H1 (cell line): ENCODE measurements at regions not wholly inside any gene's neighbourhood (a gene's known extent, or its start where the extent isn't known, plus 50 kb on each side); places are given as distances from the start of the nearest gene placed in this dataset.

Experiments used
- BACH1 ChIP-seq: IDR thresholded peaks from 2 replicates; pipeline ENCODE4 v1.6.1; 2012; ENCODE audit warnings: low read length, improper control_type of control experiment
- BCL11A ChIP-seq, 2 experiments: IDR thresholded peaks; one replicate each; pipeline ENCODE4 v1.6.1; 2011; ENCODE audit warnings: low read depth in 2 of 2, low read length in 2 of 2, mild to moderate bottlenecking in 2 of 2
- BRCA1 ChIP-seq: IDR thresholded peaks from 2 replicates; pipeline ENCODE4 v1.6.1; 2012; ENCODE audit warnings: low read depth, low read length, improper control_type of control experiment
- CEBPB ChIP-seq: IDR thresholded peaks from 2 replicates; pipeline ENCODE4 v1.6.1; 2012; ENCODE audit warnings: low read depth, low read length
- EP300 ChIP-seq, 2 experiments: IDR thresholded peaks; 1 replicate in 1 of 2; 2 replicates in 1 of 2; pipeline ENCODE4 v1.6.1; 2011 to 2012; ENCODE audit warnings: low read depth in 2 of 2, low read length in 2 of 2, mild to moderate bottlenecking in 2 of 2, borderline replicate concordance in 1 of 2, inconsistent platforms in 1 of 2, moderate library complexity in 1 of 2
- EZH2 ChIP-seq: fragments of 200-600 bp; sonication (generic); IDR thresholded peaks from 2 replicates; pipeline ENCODE4 v1.7.1; 2012; ENCODE audit warnings: low read depth, mild to moderate bottlenecking, moderate library complexity, low read length, inconsistent platforms; ENCODE audit not compliant: severe bottlenecking
- HDAC2 ChIP-seq, 2 experiments: fragments of 300-600 bp in 1 of 2; sonication (generic) in 1 of 2; IDR thresholded peaks; 2 replicates each; pipeline ENCODE4 v1.6.1; 2011 to 2012; ENCODE audit warnings: low read depth in 2 of 2, low read length in 2 of 2, mild to moderate bottlenecking in 2 of 2, moderate library complexity in 2 of 2, borderline replicate concordance in 1 of 2, inconsistent platforms in 1 of 2
- JUN ChIP-seq: IDR thresholded peaks from 2 replicates; pipeline ENCODE4 v1.6.1; 2011; ENCODE audit warnings: low read depth, mild to moderate bottlenecking, improper control_type of control experiment, low read length
- POLR2A ChIP-seq, 2 experiments: IDR thresholded peaks; 1 replicate in 1 of 2; 2 replicates in 1 of 2; pipeline ENCODE4 v1.6.1; 2011; ENCODE audit warnings: low read depth in 2 of 2, low read length in 2 of 2, mild to moderate bottlenecking in 2 of 2; ENCODE audit errors: control extremely low read depth in 1 of 2
- POLR2AphosphoS5 ChIP-seq: IDR thresholded peaks from 2 replicates; pipeline ENCODE4 v1.6.1; 2011; ENCODE audit warnings: low read depth, low read length
- SAP30 ChIP-seq: fragments of 300-600 bp; sonication (generic); IDR thresholded peaks from 2 replicates; pipeline ENCODE4 v1.7.1; 2012; ENCODE audit warnings: low read length, moderate library complexity, mild to moderate bottlenecking, inconsistent platforms; ENCODE audit not compliant: insufficient read depth, insufficient replicate concordance
- TEAD4 ChIP-seq: IDR thresholded peaks from 2 replicates; pipeline ENCODE4 v1.6.1; 2012; ENCODE audit warnings: low read depth, low read length, inconsistent platforms, mixed read lengths
- TF ChIP-seq, protein P1 (sequence below), 3 experiments: IDR thresholded peaks; 1 replicate in 2 of 3; 2 replicates in 1 of 3; pipeline versions ENCODE4 v1.5.1 to v1.6.1; 2011; ENCODE audit warnings: low read length in 3 of 3, mild to moderate bottlenecking in 3 of 3, inconsistent platforms in 2 of 3, low read depth in 1 of 3, moderate library complexity in 1 of 3; ENCODE audit not compliant: insufficient read depth in 1 of 3; ENCODE audit errors: control extremely low read depth in 1 of 3

DNA sequence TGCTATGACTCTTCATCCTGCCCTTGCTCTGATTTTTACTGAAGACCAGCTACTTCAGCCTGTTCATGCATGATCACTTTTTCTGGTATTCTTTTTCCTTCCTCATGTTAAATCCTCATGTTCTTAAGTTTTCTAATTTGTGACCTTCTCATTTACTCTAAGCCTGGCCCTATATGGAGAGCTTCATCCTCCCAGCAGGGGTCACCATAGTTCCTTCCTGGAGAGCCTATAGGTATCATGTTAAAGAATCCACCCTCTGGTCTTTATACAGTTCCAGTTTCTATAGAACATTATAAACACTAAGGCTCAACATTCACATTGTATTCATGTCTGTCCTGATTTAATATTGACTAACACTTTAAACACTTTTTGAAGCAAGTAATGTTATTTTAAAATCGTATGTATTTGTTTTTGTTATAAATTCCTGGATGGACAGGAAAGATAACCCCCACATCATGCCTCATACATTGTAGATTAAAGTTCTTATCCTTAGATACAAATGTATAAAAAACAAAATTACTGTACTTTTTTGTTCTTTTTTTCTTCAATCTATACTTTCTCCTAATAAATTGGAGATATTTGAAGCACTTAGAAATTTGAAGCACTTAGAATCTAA is 53.8 kb upstream of the OTUD4 start:
- TF ChIP-seq POLR2A (IDR thresholded peaks at IDR 0.05; ENCODE audit: control extremely low read depth in 1 of 2, low read depth in 2 of 2, low read length in 2 of 2) (no peak), BRCA1 (no peak), SAP30 (no peak), JUN (no peak), BACH1 (no peak), CEBPB (no peak), POLR2AphosphoS5 (no peak), EP300 (IDR thresholded peaks at IDR 0.05; ENCODE audit: borderline replicate concordance in 1 of 2, low read depth in 2 of 2, low read length in 2 of 2) (no peak), EZH2 (no peak), TEAD4 (no peak), HDAC2 (IDR thresholded peaks at IDR 0.05; ENCODE audit: borderline replicate concordance in 1 of 2, low read depth in 2 of 2, low read length in 2 of 2) (no peak), BCL11A (IDR thresholded peaks at IDR 0.05; ENCODE audit: low read depth in 2 of 2, low read length in 2 of 2) (no peak)
- TF ChIP-seq, protein P1, sequence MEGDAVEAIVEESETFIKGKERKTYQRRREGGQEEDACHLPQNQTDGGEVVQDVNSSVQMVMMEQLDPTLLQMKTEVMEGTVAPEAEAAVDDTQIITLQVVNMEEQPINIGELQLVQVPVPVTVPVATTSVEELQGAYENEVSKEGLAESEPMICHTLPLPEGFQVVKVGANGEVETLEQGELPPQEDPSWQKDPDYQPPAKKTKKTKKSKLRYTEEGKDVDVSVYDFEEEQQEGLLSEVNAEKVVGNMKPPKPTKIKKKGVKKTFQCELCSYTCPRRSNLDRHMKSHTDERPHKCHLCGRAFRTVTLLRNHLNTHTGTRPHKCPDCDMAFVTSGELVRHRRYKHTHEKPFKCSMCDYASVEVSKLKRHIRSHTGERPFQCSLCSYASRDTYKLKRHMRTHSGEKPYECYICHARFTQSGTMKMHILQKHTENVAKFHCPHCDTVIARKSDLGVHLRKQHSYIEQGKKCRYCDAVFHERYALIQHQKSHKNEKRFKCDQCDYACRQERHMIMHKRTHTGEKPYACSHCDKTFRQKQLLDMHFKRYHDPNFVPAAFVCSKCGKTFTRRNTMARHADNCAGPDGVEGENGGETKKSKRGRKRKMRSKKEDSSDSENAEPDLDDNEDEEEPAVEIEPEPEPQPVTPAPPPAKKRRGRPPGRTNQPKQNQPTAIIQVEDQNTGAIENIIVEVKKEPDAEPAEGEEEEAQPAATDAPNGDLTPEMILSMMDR (IDR thresholded peaks at IDR 0.05; ENCODE audit: control extremely low read depth in 1 of 3, insufficient read depth in 1 of 3, low read depth in 1 of 3, low read length in 3 of 3), result peak in 2 of 3 experiments; percentile 67 to 68; a peak in 3 of 4 replicates
